Hematopoietic multipotent progenitor cell (in vitro differentiated cells): ENCODE measurements at regions not wholly inside any gene's neighbourhood (a gene's known extent, or its start where the extent isn't known, plus 50 kb on each side); places are given as distances from the start of the nearest gene placed in this dataset.
"Not testable (repeated sequence)": the region's sequence is repeated elsewhere in the genome, so short reads cannot be mapped to it uniquely, and the experiment has no call there.

Experiments
- DNase-seq, 3 donors: peaks; one replicate each; pipeline ENCODE4 v3.0.0-alpha.2; 2011 to 2015; ENCODE audit warnings: low read depth in 2 of 3, low spot score in 2 of 3

GRCh38 chr15:95739131-95739530 is 591.4 kb upstream of the NR2F2 start:
- no peak for DNase-seq

DNA sequence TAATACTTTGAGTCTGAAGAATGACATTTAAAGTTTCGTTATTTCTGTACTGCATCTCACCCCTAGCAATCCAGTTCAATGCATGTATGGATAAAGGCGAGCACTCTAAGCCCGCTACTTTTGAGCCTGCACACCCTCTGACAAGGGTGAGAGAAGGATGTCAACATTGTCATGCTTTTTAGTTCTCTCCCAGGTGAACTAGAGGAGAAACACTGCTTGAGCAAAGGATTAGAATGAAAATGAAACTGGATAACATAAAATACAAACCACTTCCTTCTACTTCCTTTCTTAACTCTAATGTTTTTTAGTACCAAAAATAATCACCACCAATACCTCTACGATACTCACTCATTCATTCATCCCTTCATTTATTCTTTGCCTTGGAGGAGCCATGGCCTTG is 588.7 kb upstream of the NR2F2 start:
- DNase-seq: no peak

GRCh38 chr15:95742256-95742655 is 588.2 kb upstream of the NR2F2 start:
- DNase-seq: no peak

DNA sequence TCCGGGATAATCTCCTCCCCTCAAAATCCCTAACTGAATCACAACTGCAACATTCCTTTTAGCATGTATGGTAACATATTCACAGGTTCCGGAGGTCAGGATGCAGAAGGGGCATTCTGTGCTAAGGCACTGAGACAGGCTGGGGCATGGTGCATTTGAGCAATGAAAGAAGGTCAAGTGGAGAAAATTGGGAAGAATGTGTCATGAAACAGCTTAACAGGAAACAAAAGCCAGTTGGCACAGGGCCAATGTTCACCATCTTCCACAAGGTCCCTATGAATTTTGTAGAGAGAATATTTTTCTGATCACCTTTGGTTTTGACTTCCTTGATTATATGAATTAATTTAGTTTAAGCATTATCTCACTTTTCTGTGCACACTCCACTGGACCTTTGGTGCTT is 587.7 kb upstream of the NR2F2 start:
- DNase-seq: no peak

GRCh38 chr15:95757171-95757570 is 573.3 kb upstream of the NR2F2 start:
- no peak for DNase-seq

- no peak for DNase-seq
Measured at GRCh38 chr15:95758451-95758850, 572.0 kb upstream of the NR2F2 start.

- no peak for DNase-seq
Measured at GRCh38 chr15:95758851-95759250, 571.6 kb upstream of the NR2F2 start.

DNA sequence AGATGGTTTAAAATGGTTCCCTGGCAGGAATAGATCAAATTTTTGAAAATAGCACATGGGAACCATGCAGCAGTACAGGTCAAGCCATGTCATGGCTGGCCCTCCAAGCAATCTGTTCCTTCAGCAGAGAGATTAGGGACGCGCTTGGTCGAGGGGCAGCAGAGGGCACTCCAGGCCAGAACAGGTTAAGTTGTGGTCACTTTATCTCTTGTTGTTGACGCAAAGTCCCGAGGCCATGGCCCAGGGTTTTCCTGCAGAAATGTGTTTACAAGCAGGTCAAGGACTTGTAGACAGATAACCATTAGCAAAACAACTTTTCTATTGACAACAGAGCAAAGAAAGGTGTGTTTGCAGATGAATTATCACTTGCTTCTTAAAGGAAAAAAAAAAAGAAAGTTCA is 570.0 kb upstream of the NR2F2 start:
- peak in 1 of 3 donors; percentile 4 for DNase-seq

GRCh38 chr15:95761501-95762165 is 568.9 kb upstream of the NR2F2 start:
- no peak for DNase-seq

DNA sequence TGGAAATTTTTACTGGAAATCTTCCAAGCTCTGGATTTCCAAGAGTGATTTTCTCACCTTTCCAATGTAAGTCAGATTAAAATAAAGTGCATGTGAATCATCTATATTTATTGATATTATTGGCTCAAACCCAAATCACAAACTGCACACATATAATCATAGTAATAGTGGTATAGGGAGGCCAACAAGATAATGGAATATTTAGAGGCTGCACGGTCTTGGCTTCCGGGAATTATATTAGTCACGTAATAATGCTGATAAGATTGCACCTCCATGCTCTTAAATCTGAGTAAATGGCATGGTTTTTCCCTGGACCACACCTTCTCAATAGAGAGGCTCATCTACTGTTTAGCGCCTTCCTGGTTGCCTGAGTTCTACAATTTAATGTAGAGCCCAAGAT is 567.1 kb upstream of the NR2F2 start:
- no peak for DNase-seq

GRCh38 chr15:95765161-95765560 is 565.3 kb upstream of the NR2F2 start:
- DNase-seq: no peak

DNA sequence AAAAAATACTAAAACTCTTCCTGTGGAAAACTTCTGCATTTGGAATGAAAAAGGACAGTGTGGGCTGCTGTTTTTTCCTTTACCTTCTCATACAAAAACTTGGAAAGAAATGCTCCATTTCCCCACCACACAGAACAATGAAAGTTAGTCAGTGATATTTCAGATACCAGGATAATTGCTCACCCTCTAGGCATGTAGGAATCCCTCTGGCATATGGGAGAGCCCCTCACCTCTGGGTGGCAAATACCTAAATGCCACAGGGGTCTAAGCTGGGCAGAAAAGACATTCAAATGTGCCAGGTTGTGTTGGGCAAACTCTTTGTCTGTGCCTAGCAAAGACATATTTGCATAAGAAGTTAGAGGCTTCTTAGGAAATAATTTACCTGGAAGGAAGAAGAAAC is 560.3 kb upstream of the NR2F2 start:
- no peak for DNase-seq

DNA sequence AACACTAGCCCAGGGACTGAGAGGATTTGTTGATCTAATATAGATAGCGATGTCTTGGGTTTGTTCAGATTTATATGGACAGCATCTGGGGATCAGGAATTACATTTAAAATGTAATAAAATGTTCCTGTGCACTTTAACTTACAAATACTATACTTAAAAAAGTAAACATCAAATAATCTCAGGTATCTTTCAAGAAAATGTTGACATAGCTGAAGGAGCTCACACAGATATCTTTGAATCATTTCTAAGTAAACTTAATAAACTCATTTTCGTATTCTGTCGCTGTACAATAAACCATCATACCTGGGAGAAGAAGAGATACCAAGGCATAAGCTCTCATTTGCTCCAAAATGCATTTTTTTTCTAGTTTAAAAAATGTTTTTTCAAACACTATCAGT is 557.5 kb upstream of the NR2F2 start:
- DNase-seq: no peak

- DNase-seq: no peak
Measured at GRCh38 chr15:95784508-95784907, 546.0 kb upstream of the NR2F2 start.

- not testable (repeated sequence) for DNase-seq
Measured at GRCh38 chr15:95785276-95785675, 545.2 kb upstream of the NR2F2 start.

DNA sequence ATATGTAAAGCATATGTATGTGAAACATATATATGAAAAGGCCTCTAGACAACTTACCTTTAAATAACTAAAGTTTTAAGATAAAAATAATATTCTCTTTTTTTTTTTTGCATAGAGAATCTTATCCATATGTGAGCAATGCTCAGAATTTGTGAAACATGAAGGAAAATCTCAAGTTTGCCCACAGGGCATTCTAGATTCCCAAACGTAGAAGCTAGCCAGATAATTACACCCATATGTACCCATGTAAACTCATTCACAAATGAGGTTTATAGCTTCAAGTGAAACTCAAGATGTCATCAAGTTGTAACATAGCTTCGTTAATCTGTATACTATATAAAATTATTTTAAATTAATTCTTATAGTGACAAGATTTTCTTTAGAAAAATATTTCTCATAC is 537.3 kb upstream of the NR2F2 start:
- DNase-seq: no peak

GRCh38 chr15:95795386-95795785 is 535.1 kb upstream of the NR2F2 start:
- DNase-seq: no peak

GRCh38 chr15:95799286-95800200 is 531.0 kb upstream of the NR2F2 start:
- DNase-seq: no peak

DNA sequence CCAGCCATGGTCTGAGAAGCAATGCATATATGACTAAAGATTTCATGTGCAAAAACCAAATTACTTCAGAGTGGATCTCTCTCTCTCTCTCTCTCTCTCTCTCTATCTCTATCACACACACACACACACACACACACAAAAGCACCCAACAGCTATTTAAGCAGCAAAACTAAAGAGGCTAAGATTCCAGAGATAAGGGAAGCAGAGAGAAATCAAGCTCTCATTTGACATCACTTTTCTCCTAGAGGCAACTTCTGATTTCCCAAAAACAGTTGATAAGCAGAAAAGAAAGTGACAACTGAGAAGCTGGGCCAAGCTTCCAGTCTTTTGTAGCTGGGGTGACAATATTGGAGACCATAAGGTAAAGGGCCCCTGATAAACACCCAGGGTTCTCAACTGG is 526.0 kb upstream of the NR2F2 start:
- no peak for DNase-seq

DNA sequence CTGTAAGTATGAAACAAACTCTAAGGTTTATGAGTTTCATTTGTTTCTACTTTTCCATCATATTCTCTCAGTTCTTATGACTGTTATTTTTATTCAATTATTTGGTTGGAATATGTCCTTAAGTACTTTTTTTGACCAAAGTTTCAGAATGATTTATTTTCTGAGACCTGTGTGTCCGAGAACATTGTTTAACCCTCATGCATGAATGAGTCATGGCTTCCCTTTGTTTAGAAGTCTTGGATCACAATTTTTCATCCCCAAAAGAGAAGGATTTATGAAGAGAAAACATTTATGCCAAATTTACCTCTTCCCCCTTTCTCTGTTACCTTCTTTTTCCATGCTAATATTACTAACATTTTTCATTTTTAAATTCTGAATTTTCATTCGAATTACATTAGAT is 518.0 kb upstream of the NR2F2 start:
- DNase-seq: no peak

GRCh38 chr15:95814908-95815307 is 515.6 kb upstream of the NR2F2 start:
- no peak for DNase-seq

DNA sequence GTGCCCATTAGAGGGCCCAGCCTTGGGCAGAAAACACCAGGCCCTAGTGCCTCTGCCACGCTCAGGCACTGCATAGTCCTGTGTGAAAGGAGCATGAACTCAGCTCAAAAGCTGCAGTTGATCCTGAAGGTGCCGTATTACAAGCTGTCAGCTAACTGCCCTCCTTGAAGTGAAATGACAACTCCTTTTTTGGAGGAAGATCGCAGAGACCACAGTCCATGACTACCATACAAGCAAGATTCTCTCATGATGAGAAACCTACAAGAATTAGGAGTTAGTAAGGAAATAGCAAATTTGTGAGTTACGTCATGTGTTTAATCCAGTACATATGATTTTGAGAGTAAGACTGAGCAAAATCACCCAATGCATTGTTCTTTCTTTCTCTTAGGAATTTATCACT is 513.9 kb upstream of the NR2F2 start:
- no peak for DNase-seq
